Hematopoietic multipotent progenitor cell treated with erythropoietin and hydrocortisone succinate and interleukin-3 and kit ligand, for 4 days (in vitro differentiated cells): ENCODE measurements at regions not wholly inside any gene's neighbourhood (a gene's known extent, or its start where the extent isn't known, plus 50 kb on each side); places are given as distances from the start of the nearest gene placed in this dataset.
"Not testable (repeated sequence)": the region's sequence is repeated elsewhere in the genome, so short reads cannot be mapped to it uniquely, and the experiment has no call there.

Experiments
- DNase-seq: peaks from one replicate; pipeline ENCODE4 v3.0.0-alpha.2; 2015

DNA sequence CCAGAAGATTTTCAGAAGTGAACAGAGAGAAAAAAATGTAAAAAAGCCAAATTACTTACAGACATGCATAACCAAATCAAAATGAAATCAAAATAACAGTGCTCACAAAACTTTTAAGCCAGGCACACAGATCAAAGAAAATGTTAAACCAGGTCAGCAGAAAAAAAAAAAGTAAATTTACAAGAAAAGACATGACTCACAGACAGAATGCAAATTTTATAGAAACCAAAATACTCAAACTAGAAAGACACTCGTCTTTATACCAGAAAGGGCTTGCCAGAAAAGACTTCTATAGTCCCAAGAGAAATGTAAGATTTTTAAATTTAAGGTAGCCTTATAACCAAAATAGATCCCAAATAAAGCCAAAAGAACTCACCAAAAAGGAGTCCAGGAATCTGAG is 86.5 kb upstream of the COG2 start:
- DNase-seq: no peak

DNA sequence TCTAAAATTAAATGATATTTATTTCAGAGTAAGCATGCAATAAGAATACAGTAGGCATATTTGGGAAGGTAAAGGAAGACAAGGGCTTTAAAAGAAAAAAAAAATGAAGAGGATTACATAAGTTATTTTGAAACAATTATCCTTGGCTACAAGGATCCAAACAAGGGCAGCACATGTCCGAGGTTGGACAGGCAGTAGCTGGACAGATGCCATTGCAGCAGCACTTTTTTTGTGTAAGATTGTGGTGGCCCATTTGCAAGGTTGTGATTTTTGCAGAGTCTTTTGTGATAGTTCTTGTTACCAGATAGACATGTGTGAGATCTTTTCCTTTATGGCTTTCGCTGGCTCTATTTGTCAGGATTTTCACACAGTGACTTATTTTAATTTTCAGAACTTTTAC is 89.4 kb upstream of the COG2 start:
- no peak for DNase-seq

DNA sequence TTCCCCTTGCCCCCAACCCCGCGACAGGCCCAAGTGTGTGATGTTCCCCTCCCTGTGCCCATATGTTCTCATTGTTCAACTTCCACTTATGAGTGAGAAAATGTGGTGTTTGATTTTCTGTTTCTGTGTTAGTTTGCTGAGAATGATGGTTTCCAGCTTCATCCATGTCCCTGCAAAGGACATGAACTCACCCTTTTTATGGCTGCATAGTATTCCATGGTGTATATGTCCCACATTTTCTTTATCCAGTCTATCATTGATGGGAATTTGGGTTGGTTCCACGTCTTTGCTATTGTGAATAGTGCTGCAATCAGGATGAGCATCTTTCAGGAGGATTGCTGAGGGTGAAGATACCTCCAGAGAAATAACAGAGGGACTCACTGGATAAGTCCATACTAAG is 91.3 kb upstream of the COG2 start:
- not testable (repeated sequence) for DNase-seq

DNA sequence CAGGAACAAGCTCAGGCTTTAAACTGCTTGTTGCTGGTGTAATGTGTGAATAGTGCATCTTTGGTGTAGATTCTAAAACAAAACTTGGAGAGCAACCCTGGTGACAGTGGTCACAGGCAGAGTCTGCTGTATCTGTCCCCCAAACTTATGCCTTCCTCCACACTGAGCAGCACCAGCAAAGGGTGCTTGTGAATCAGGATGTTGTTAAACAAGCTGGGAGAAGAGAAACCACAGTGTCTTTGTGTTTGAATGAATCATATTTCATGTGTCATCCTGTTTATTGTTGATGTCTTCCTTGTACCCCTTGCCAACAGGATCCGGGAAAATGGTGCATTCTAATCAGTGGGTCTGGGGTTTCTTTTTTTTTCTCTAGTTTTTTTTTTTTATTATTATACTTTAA is 91.9 kb upstream of the COG2 start:
- DNase-seq: no peak

DNA sequence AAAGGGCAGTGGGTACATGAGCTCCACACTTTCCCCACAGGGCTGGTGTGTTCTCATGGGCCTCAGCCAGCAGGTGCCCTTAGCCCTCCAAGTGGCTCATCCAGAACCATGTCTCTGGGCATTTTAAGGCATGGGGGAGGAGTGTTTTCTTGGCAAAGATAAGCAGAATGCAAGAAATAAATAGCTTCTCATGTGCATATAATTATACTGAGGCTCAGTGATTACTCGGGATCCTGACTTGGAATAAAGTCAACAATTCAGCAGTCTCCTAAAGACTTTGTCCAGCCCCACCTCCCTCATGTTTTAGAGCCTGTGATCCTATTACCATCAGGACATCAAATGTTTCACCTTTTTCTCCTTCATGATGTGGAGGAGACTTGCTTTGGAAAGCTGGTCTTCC is 92.7 kb upstream of the COG2 start:
- DNase-seq: no peak

DNA sequence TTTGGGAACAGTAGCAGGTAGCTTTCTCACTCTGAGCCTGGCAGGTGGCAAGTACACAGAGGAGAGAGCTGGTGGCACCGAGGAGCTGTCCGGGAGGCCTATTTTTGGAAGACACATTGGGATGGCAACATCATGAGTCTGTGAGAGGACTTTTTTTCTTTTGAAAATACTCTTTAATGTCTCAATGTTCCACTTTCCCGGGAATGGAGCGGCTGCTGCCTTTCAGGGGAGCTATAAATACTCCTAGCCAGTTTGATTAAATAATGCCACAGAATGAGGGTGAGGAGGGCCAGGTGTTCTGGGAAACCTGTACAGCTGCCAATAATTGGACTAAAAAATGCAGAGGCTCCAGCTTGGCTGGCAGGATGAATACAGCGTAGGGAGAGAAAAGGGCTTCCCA is 93.3 kb upstream of the COG2 start:
- no peak for DNase-seq

DNA sequence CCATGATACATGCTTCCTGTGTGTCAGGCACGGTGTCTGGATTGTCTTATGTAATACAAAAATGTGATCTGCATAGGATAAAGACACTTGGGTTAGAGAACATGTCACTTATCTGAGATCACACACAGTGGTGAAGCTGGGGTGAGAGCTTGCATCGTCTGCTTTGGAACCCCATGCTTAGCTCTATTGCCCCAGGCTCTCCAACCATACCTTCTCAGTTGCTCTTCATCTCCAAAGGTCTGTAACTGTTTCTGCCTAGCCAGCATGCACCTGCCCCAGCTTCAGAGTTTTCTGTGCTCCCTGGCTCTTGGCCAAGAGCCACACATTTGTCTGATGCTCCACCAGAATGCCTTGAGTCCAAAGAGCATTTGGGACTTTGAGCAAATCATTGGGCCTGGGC is 93.9 kb upstream of the COG2 start:
- peak; percentile 27 for DNase-seq

DNA sequence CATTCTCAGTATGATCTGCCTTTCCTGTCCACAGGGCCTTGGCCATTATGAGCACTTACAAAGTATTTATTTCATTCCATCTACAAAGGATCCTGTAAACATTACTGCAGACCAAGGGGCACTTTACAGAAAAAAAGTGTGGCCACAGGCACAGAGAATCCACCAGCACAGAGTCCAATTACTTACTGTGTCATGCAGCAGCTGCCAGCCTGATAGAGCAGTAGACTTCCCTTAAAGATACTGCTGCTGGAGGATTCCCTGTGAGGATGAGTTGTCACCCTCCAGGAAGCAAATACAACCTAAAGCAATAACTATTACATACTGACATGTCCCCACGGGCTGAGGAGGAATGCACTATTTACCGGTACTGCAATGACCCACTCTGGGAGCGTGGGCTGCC is 97.1 kb upstream of the COG2 start:
- DNase-seq: no peak

DNA sequence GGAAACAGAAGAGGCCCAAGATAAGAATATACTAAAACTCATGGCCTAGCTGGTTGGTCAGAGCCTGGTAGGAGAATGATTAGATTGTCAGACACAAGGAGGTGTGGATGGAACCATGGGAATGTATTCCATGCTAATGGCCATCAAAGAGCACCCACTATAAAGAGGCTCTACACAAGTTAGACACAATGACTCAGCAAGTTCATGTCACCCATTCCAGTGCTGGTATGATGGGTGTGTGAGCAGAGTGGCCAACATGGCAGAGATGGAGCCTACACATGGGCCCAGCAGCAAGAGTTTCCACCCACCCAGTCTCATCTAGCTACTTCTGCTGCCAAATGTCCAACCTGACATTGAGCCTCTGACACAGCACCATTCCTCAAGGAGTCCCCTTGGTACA is 97.5 kb upstream of the COG2 start:
- no peak for DNase-seq

DNA sequence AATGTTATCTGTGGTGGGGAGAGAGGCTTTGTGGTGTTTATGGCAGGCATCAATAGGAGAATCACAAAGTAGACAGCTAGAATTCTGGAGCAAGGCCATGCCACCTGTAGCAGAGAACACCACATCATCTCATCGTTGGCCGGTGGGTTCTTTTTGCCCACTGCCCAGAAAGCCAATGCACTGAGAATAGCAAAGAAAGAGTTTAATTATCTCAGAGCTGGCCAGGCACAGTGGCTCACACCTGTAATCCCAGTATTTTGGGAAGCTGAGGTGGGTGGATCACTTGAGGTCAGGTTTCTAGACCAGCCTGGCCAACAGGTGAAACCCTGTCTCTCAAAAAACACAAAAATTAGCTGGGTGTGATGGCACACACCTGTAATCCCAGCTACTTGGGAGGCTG is 99.2 kb upstream of the COG2 start:
- no peak for DNase-seq

DNA sequence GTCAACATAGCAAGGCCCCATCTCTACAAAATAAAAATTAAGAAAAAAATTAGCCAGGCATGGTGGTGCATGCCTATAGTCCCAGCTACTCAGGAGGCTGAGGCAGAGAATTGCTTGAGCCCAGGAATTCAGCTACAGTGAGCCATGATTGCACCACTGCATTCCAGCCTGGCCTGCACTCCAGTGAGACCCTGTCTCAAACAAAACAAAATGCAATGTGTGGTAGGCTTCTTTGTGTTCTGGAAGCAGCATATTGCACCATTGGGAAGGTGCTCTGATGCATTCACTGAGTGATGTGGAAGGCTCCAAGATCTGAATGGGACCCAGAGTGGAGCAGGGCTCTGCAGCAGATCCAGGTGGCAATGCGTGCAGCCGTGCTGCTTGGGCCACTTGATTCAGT is 99.6 kb upstream of the COG2 start:
- DNase-seq: no peak

DNA sequence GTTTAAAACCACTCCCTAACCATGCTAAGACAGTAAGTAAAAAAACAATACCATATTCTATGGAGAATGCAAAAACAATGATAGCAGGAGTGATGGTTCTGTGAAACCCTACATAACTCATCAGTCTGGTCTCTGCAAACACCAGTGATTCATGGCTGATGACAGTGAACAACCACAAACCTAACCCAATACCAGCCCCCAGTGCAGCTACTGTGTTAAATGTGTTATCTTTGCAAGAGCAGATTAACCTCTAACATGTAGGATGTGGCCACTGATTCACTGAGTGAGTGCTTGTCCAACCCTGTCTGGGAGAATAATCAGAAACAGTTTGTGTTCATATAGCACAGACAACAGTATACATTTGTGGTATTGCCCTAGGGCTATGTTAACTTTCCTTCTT is 100.2 kb upstream of the COG2 start:
- DNase-seq: peak; percentile 74

DNA sequence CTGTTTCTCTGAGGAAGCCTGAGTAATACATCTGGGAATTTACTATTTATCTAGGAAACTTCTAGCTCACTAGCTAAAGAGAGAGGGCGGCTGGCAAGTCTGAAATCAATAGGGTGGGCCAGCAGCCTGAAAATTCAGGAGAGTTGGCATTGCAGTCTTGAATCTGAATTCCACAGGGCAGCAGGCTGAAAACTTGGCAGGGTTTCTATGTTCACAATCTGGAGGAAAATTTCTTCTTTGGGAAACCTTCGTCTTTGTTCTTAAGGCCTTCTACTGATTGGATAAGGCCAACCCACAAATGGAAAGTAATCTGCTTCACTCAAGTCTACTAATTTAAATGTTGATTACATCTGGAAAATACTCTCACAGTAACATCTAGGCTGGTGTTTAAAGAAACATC is 101.0 kb upstream of the COG2 start:
- no peak for DNase-seq

DNA sequence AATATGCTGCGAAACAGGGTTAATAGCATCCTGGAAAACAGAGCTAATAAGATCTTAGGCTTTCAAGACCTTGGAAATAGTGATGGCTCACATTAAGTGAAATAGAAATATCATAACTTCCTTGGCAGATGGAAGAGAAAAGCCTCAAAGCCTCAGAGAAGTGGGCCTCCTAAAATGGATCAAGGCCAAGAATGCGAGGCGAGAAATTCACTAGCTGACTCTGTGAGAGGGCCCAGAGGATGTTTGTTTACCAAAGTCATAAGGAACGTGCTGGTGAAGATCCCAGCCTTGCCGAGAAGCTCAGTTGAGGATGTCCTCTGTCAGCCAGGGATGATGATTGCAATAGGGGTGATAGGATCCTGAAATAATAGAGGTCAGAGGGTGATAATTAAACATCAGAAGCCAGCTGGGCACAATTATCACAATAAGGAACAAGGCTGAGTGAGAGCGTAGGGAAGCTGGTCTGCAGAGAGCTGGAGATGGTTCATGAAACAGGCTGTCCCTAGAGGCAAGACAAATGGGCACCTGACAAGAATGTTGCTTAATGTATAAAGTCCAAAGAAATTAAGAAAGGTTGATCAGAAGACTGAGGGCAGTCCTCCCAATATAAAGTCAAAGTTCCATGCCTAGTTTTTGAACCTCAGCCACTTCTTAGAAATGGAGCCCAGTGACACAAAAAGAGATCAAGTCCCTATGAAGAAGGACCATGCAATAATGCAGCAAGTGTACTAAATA is 101.7 kb upstream of the COG2 start:
- DNase-seq: no peak

DNA sequence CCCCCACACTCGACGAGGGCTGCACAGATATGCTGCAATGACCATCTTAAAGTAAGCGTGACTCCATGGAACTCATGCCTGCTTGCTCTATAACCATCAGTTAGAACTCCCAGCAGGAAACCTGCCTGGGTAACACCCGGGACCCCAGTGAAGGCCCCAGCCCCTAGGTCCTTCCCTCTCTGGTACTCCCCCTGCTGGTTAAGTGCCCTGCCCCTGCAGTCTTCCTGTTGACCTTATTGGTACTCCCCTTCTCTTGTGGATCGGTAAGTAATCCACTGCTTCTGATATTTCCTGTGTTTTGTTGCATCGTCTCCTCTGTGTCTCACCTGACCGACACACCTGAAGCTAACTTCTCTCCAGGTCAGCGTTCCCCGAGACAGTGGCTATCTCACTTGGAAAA is 104.8 kb upstream of the COG2 start:
- DNase-seq: no peak

DNA sequence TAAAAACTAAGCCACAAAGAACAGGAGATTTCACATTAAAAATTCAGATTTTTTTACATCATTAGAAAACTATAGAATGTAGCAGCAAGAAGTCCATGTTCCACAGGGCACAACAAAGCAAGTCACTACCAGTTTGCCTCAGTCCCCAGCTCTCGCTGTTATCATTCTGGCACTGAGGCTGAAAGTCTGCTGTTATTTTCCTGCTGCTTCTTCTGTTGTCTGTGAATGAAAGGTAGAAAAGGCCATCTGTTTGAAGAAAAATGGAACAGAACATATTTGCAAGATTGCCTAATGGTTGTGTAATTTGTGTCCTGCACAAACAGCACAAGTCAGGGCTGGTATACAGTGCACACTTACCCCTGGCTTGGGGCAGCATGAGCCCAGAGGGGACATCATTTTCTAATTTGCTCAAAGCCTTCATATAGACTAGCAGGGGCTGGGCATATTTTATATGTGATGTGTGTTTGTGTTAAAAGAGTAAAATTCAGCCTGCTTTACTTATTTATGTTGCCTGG is 105.6 kb upstream of the COG2 start:
- DNase-seq: no peak

DNA sequence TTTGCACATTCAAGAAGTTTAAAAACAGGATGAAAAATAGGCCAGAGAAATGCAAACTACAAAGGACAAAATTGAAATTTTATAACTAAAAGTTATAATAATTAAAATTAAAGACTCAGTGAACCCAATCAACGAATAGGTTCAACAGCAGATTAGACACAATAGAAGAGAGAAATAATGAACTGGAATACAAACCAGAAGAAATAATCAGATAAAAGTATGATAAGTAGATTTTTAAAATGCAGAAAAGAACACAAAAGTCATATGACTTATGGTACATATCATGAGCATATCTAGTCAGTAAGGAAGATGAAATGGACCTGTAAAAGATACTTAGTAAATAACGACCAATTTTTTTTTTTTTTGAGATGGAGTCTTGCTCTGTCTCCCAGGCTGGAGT is 108.1 kb upstream of the COG2 start:
- DNase-seq: no peak

DNA sequence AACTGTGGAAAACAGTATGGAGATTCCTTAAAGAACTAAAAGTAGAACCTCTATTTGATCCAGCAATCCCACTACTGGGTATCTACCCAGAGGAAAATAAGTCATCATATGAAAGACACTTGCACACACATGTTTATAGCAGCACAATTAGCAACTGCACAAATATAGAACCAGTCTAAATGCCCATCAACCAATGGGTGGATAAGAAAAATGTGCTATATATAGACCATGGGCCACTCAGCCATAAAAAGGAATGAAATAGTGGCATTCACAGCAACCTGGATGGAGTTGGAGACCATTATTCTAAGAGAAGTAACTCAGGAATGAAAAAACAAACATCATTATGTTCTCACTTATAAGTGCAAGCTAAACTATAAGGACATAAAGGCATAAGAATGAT is 105.0 kb upstream of the PGBD5 start:
- no peak for DNase-seq

DNA sequence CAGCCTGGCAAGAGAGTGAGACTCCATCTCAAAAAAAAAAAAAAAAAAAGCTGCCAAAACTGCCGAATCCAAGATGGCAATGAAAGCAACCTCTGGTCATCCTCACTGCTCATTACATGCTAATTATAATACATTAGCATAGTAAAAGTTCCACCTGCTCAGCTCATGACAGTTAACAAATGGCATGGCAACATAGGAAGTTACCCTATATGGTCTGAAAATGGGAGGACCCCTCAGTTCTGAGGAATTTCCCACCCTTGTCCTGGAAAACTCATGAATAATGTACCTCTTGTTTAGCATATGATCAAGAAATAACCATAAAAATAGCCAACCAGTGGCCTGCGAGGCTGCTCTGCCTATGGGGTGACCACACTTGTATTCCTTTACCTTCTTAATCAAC is 93.1 kb upstream of the PGBD5 start:
- no peak for DNase-seq

DNA sequence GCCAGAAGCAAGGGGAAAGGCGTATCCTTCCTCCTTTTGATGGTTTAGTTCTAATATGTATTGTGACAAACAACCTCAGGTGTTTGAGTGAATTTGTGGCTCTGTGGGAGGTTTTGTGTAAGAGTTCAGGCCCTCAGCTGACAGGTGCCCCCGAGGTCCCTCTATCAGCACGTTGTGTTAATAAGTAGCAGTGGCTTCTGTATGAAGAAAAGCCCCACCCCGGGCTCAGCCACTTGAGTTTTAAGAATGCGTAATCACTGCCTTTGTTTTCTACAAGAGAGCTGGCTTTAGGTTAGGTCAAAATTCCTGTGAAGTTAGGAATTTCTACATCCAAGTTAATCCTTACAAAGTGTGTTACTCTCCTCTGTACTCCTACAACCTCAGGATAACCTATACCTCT is 92.4 kb upstream of the PGBD5 start:
- no peak for DNase-seq

DNA sequence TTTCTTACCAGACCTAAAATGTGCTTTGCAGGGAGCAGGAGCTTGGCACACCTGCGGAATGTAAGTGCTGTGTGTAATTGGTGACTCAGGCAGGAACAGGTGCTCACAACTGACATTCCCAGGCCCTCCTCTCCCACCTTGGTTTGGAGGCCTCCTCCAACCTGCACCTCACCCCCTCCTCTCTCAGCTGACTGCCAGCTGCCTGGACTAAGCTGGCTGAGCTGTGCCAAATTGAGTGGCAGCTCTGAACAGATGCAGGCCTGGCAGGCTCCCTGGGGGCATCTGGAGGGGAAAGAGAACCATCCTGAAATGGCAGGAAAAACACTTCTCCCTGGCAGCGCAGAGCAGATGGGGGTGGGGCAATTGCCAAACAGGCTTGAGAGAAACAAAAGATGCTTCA is 91.7 kb upstream of the PGBD5 start:
- no peak for DNase-seq

DNA sequence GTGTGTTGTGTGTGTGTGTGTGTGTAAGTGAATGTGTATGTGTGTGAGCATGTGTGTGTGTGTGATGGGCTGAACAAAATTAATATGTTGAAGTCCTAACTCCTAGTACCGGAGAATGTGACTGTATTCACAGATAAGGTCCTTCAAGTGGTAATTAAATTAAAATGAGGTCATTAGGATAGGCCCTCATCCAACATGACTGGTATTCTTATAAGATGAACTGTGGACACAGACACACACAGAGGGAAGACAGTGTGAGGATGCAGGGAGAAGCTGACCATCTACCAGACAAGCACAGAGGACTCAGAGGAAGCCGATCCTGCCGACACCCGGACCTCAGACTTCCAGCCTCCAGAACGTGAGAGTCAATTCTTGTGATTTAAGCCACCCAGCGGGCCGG is 91.2 kb upstream of the PGBD5 start:
- no peak for DNase-seq

DNA sequence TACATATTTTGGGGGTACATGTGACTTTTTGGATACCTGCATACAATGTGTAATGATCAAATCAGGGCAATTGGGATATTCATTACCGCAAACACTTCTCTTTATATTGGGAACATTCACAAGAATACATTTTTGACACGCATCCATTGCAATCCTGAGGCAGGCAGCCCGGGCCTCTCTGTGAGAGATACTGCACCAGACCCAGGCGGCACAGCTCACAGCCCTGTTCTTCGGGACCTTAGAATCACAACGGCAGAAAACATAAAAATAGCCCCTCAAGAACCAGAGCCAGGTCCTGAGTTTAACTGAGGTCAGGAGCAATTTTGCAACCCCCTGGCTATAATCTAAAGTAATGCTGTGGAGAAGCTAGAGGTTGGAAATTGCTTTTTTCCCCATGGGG is 90.8 kb upstream of the PGBD5 start:
- DNase-seq: no peak

DNA sequence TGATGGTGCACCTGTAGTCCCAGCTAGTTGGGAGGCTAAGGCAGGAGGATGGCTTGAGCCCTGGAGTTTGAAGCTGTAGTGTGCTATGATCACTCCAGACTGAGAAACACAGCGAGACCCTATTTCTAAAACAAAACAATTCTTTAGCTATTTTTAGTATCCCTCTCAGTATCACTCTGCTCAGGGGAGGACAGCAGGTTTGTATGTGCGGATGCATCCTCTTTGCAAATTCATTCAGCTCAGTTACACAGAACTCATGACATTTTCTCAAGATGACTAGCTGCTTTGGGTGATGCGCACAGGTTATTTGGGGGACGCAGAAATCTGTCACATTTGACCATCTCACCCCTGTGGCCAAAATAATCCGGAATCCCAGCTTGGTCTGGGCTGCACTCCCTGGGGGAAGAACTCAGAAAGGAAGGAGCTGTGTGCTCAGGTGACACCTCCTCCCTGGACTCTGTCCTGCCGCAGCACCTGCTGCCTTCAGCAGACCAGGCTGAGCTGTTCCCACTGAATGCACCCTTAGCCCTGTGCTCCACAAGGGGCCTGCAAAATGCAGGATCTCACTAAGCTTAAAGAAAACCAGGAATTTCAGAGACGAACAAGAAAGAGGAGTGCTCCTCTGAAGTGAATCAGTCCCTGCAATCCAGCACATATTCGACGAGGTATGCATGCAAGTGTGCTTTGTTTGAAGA is 89.5 kb upstream of the PGBD5 start:
- DNase-seq: no peak

DNA sequence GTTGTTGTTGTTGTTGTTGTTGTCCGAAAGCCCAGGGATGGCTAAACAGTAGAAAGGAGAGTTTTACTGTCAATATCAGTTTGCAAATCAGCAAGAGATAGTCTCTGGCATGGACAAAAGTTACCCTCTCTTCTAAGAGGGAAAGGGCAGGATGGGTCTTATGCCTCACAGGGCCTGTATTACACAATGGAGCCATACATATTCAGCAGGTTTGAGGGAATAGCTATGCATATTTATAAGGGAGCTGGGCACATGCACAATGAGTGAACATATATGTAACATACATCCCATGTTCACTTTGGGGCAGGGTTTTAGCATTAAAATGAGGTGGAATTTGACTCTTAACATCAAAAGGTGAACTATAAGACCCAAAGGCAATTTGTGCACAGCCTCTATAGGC is 84.4 kb upstream of the PGBD5 start:
- no peak for DNase-seq
